WTC11 (cell line): ENCODE measurements at regions not wholly inside any gene's neighbourhood (a gene's known extent, or its start where the extent isn't known, plus 50 kb on each side); places are given as distances from the start of the nearest gene placed in this dataset.

Experiments
- ATAC-seq: fragments of 200-7000 bp; cut with Tn5 transposase; 2 replicates; pipeline ENCODE4 v1.10.0; 2021; ENCODE audit warnings: mild to moderate bottlenecking, moderate library complexity
- CTCF ChIA-PET: fragments of 300-600 bp; sonication (Branson Sonifier 250); formaldehyde crosslinking; loops from one replicate; lab custom pipeline; 2021; ENCODE audit warnings: antibody characterized with exemption; lab: Charles Lee
- POLR2A ChIA-PET: fragments of 350-600 bp; sonication (Branson Sonifier 250); formaldehyde crosslinking; loops from one replicate; lab custom pipeline; 2021; ENCODE audit warnings: antibody characterized with exemption; lab: Charles Lee
- DNase-seq: peaks from one replicate; pipeline ENCODE4 v3.0.0; 2021; ENCODE audit warnings: low spot score
- H3K27ac Mint-ChIP-seq: 2 replicates; pipeline ENCODE4 v1.8.0; 2021; ENCODE audit warnings: mixed read lengths
- H3K27me3 Mint-ChIP-seq: 2 replicates; pipeline ENCODE4 v1.8.0; 2021; ENCODE audit warnings: low read depth, mild to moderate bottlenecking, moderate library complexity, mixed read lengths
- H3K36me3 Mint-ChIP-seq: 2 replicates; pipeline ENCODE4 v1.8.0; 2021; ENCODE audit warnings: mixed read lengths
- H3K4me1 Mint-ChIP-seq: 2 replicates; pipeline ENCODE4 v1.8.0; 2022; ENCODE audit warnings: mixed read lengths
- H3K4me3 Mint-ChIP-seq: 2 replicates; pipeline ENCODE4 v1.8.0; 2021; ENCODE audit warnings: mild to moderate bottlenecking, moderate library complexity, mixed read lengths
- H3K9me3 Mint-ChIP-seq: 2 replicates; pipeline ENCODE4 v1.8.0; 2021; ENCODE audit warnings: mixed read lengths
- CREB1 ChIP-seq: sonication (generic); formaldehyde crosslinking; IDR thresholded peaks from 2 replicates; pipeline ENCODE4 v1.8.0; 2023; ENCODE audit warnings: mild to moderate bottlenecking, missing genetic modification reagents
- ESRRA ChIP-seq: sonication (generic); formaldehyde crosslinking; IDR thresholded peaks from 2 replicates; pipeline ENCODE4 v1.8.1; 2022; ENCODE audit warnings: mild to moderate bottlenecking, missing genetic modification reagents, borderline replicate concordance
- GRHL2 ChIP-seq: fragments of 250-450 bp; sonication (Bioruptor Pico); IDR thresholded peaks from 2 replicates; pipeline ENCODE4 v1.8.0; 2022; ENCODE audit warnings: mild to moderate bottlenecking, moderate library complexity; ENCODE audit not compliant: insufficient replicate concordance, severe bottlenecking
- IRF2 ChIP-seq: sonication (generic); formaldehyde crosslinking; IDR thresholded peaks from 2 replicates; pipeline ENCODE4 v1.8.0; 2022; ENCODE audit warnings: low read depth, missing genetic modification reagents, borderline replicate concordance
- MYBL2 ChIP-seq: sonication (generic); formaldehyde crosslinking; IDR thresholded peaks from 2 replicates; pipeline ENCODE4 v1.8.1; 2023; ENCODE audit warnings: mild to moderate bottlenecking, moderate library complexity, missing genetic modification reagents
- RELA ChIP-seq: sonication (generic); formaldehyde crosslinking; IDR thresholded peaks from 2 replicates; pipeline ENCODE4 v1.8.1; 2022; ENCODE audit warnings: missing genetic modification reagents, mild to moderate bottlenecking, borderline replicate concordance
- ZNF396 ChIP-seq: fragments of 250-450 bp; sonication (Bioruptor Pico); IDR thresholded peaks from 2 replicates; pipeline ENCODE4 v1.8.0; 2021; ENCODE audit warnings: mild to moderate bottlenecking, moderate library complexity, borderline replicate concordance
- TF ChIP-seq, protein P1 (sequence below): sonication (generic); formaldehyde crosslinking; IDR thresholded peaks from 2 replicates; pipeline ENCODE4 v1.8.1; 2023; ENCODE audit warnings: mild to moderate bottlenecking, missing genetic modification reagents, moderate library complexity
- TF ChIP-seq, protein P2 (sequence below): sonication (generic); formaldehyde crosslinking; IDR thresholded peaks from 2 replicates; pipeline ENCODE4 v1.8.1; 2022; ENCODE audit warnings: low read depth, missing genetic modification reagents, borderline replicate concordance
- TF ChIP-seq, protein P3 (sequence below): sonication (generic); formaldehyde crosslinking; IDR thresholded peaks from 2 replicates; pipeline ENCODE4 v1.8.1; 2022; ENCODE audit warnings: mild to moderate bottlenecking, missing genetic modification reagents, moderate library complexity, borderline replicate concordance
- TF ChIP-seq, protein P4 (sequence below): sonication (generic); formaldehyde crosslinking; IDR thresholded peaks from 2 replicates; pipeline ENCODE4 v1.8.0; 2022; ENCODE audit warnings: mild to moderate bottlenecking, missing genetic modification reagents
- TF ChIP-seq, protein P5 (sequence below): fragments of 200-600 bp; IDR thresholded peaks from 2 replicates; pipeline ENCODE4 v1.8.0; 2022; ENCODE audit warnings: antibody characterized with exemption

DNA sequence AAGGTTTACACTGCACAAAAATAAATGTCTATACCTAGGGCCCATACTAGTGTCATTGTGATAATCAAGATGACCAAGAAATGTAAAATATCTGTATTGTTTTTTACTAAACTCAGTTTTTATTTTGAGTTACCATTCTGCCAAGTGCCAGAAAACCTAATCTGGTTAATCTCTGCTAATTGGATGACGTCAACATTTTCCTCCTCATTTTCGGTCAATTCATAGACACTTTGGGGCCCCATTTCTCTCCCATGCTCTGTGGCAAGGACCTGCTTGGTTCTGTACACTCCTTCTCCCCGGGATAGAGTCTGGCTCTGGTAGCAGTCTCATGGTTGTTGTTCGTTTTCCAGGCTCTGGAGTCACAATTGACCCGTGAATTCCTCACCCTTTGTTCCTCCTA, 186.5 kb upstream of the TCF4 start (continued):
- no peak for TF ChIP-seq CREB1

DNA sequence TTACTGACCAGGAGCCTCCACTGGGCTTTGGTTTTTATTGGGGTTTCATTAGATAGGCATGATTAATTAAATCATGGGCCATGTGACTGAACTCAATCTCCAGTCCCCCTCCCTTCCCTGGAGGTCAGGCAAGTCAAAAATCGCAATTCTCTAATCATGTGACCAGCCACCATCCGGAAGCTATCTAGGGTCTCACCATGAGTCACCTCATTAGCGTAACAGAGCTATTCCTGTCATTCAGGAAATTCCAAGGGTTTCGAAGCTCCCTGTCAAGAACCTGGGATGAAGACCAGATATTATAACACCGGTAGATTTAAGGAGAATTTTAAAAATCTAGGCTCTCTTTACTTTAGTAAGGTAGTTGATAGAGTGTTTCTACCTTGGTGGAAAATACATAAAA, 180.3 kb upstream of the TCF4 start:
- ChIA-PET POLR2A (interaction anchor here (0.9 kb wide), 1 partner anchor 446 kb away, joined by 6 read pairs; no protein-coding TSS in a partner anchor), CTCF (interaction anchor here (0.6 to 1.1 kb wide), 5 partner anchors 10 to 591 kb away, joined by 3 to 5 read pairs (median 3); no protein-coding TSS in a partner anchor)
- H3K4me3 Mint-ChIP-seq, result no peak overlapping the region; the same call in 1 of the 2 replicates
- H3K27me3 Mint-ChIP-seq, result no peaks in the 10 kb centered on the region
- H3K4me1 Mint-ChIP-seq, result peaks cover 65% of the 10 kb centered on the region
- no peaks in the 10 kb centered on the region for H3K36me3 Mint-ChIP-seq
- peak; percentile 27 for DNase-seq
- peak; percentile 92 for ATAC-seq
- H3K27ac Mint-ChIP-seq, result peak overlapping the region; percentile 29; the same call in 1 of the 2 replicates
- H3K9me3 Mint-ChIP-seq, result no peaks in the 10 kb centered on the region
- TF ChIP-seq GRHL2, result no peak
- no peak for TF ChIP-seq ESRRA (CRISPR knock-in tag)
- TF ChIP-seq, protein P1, sequence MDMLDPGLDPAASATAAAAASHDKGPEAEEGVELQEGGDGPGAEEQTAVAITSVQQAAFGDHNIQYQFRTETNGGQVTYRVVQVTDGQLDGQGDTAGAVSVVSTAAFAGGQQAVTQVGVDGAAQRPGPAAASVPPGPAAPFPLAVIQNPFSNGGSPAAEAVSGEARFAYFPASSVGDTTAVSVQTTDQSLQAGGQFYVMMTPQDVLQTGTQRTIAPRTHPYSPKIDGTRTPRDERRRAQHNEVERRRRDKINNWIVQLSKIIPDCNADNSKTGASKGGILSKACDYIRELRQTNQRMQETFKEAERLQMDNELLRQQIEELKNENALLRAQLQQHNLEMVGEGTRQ (CRISPR knock-in tag), result peak; percentile 90
- no peak for TF ChIP-seq ZNF396 (CRISPR knock-in tag)
- TF ChIP-seq, protein P2, sequence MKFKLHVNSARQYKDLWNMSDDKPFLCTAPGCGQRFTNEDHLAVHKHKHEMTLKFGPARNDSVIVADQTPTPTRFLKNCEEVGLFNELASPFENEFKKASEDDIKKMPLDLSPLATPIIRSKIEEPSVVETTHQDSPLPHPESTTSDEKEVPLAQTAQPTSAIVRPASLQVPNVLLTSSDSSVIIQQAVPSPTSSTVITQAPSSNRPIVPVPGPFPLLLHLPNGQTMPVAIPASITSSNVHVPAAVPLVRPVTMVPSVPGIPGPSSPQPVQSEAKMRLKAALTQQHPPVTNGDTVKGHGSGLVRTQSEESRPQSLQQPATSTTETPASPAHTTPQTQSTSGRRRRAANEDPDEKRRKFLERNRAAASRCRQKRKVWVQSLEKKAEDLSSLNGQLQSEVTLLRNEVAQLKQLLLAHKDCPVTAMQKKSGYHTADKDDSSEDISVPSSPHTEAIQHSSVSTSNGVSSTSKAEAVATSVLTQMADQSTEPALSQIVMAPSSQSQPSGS (CRISPR knock-in tag), result no peak
- TF ChIP-seq, protein P3, sequence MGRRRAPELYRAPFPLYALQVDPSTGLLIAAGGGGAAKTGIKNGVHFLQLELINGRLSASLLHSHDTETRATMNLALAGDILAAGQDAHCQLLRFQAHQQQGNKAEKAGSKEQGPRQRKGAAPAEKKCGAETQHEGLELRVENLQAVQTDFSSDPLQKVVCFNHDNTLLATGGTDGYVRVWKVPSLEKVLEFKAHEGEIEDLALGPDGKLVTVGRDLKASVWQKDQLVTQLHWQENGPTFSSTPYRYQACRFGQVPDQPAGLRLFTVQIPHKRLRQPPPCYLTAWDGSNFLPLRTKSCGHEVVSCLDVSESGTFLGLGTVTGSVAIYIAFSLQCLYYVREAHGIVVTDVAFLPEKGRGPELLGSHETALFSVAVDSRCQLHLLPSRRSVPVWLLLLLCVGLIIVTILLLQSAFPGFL (CRISPR knock-in tag), result no peak
- TF ChIP-seq, protein P4, sequence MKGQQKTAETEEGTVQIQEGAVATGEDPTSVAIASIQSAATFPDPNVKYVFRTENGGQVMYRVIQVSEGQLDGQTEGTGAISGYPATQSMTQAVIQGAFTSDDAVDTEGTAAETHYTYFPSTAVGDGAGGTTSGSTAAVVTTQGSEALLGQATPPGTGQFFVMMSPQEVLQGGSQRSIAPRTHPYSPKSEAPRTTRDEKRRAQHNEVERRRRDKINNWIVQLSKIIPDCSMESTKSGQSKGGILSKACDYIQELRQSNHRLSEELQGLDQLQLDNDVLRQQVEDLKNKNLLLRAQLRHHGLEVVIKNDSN (CRISPR knock-in tag), result peak; percentile 87
- TF ChIP-seq, protein P5, sequence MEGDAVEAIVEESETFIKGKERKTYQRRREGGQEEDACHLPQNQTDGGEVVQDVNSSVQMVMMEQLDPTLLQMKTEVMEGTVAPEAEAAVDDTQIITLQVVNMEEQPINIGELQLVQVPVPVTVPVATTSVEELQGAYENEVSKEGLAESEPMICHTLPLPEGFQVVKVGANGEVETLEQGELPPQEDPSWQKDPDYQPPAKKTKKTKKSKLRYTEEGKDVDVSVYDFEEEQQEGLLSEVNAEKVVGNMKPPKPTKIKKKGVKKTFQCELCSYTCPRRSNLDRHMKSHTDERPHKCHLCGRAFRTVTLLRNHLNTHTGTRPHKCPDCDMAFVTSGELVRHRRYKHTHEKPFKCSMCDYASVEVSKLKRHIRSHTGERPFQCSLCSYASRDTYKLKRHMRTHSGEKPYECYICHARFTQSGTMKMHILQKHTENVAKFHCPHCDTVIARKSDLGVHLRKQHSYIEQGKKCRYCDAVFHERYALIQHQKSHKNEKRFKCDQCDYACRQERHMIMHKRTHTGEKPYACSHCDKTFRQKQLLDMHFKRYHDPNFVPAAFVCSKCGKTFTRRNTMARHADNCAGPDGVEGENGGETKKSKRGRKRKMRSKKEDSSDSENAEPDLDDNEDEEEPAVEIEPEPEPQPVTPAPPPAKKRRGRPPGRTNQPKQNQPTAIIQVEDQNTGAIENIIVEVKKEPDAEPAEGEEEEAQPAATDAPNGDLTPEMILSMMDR, result no peak
- no peak for TF ChIP-seq MYBL2 (CRISPR knock-in tag)

DNA sequence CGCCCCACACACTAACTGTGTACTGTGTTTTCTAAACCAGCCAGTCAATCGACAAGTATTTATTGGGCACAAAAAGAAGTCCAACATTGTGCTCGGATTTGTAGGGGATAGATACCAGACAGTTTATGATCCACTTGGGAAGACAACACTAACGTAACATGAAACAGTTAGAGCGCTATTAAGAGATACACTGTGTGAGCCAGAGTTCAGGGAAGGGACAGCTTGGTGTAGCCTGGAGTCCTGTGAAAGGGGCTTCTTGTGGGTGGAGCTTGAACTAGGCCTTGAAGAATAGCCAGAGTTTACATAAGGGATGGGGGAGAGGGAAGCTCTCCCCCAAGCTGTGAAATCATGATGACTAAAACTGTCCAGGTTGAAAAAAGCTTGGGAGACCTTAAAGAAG, 176.4 kb upstream of the TCF4 start:
- Mint-ChIP-seq H3K36me3 (no peaks in the 10 kb centered on the region), H3K9me3 (no peaks in the 10 kb centered on the region), H3K4me1 (peaks cover 83% of the 10 kb centered on the region), H3K4me3 (no peak overlapping the region), H3K27ac (peak overlapping the region; percentile 66; the same call in 1 of the 2 replicates), H3K27me3 (no peaks in the 10 kb centered on the region)
- ChIA-PET CTCF (interaction anchor here (0.9 to 1.5 kb wide), 3 partner anchors 12 to 19 kb away, joined by 3 to 4 read pairs (median 3); no protein-coding TSS in a partner anchor), POLR2A (no interaction called here)
- DNase-seq (no peak), ATAC-seq (no peak; the same call in 1 of the 2 replicates)
- TF ChIP-seq RELA (CRISPR knock-in tag), result no peak
- no peak for TF ChIP-seq IRF2 (CRISPR knock-in tag)
- TF ChIP-seq, protein P1 (CRISPR knock-in tag), result no peak
